B cell (primary cell): ENCODE measurements at regions not wholly inside any gene's neighbourhood (a gene's known extent, or its start where the extent isn't known, plus 50 kb on each side); places are given as distances from the start of the nearest gene placed in this dataset.
"Not testable (repeated sequence)": the region's sequence is repeated elsewhere in the genome, so short reads cannot be mapped to it uniquely, and the experiment has no call there.

Experiments
- ATAC-seq: fragments of 200-7000 bp; cut with Tn5 transposase; one replicate; pipeline ENCODE4 v1.10.0; 2021; ENCODE audit warnings: low read depth, mild to moderate bottlenecking, moderate number of reproducible peaks, moderate library complexity
- CTCF ChIA-PET: fragments of 350-600 bp; sonication (Branson Sonifier 250); formaldehyde crosslinking; loops from one replicate; lab custom pipeline; 2021; ENCODE audit warnings: antibody characterized with exemption, inconsistent platforms; lab: Charles Lee
- POLR2A ChIA-PET: fragments of 350-600 bp; sonication (Branson Sonifier 250); formaldehyde crosslinking; loops from one replicate; lab custom pipeline; 2021; ENCODE audit warnings: antibody characterized with exemption; lab: Charles Lee
- DNase-seq: peaks from one replicate; pipeline ENCODE4 v3.0.0; 2013
- H2AFZ ChIP-seq: 2 replicates; pipeline ENCODE4 v1.6.1; 2012; ENCODE audit warnings: mild to moderate bottlenecking, low read depth, low read length; ENCODE audit not compliant: insufficient read depth, poor library complexity, severe bottlenecking
- H3K27ac ChIP-seq, 2 donors: 1 replicate in 1 of 2; 2 replicates in 1 of 2; pipeline ENCODE4 v1.5.1; 2012 to 2013; ENCODE audit warnings: low read length in 2 of 2, mild to moderate bottlenecking in 2 of 2, moderate library complexity in 1 of 2
- H3K27me3 ChIP-seq, 4 experiments: fragments of 200-600 bp in 1 of 4; sonication (generic) in 1 of 4; replicated peaks in 1 of 4; 1 replicate in 2 of 4; 2 replicates in 2 of 4; pipeline versions ENCODE4 v1.6.1 to v1.7.0; 2013 to 2016; ENCODE audit warnings: low read length in 3 of 4, mild to moderate bottlenecking in 2 of 4, mixed read lengths in 1 of 4, moderate library complexity in 1 of 4; ENCODE audit not compliant: insufficient read depth in 4 of 4, control insufficient read depth in 3 of 4; ENCODE audit errors: control extremely low read depth in 1 of 4
- H3K36me3 ChIP-seq, 2 experiments: replicated peaks in 1 of 2; 1 replicate in 1 of 2; 2 replicates in 1 of 2; pipeline versions ENCODE4 v1.6.1 to v1.7.1; 2013; ENCODE audit warnings: low read length in 1 of 2; ENCODE audit not compliant: insufficient read depth in 2 of 2, control insufficient read depth in 1 of 2; ENCODE audit errors: control extremely low read depth in 1 of 2, extremely low read depth in 1 of 2
- H3K4me1 ChIP-seq, 2 donors: fragments of 200-600 bp in 1 of 2; sonication (generic) in 1 of 2; 1 replicate in 1 of 2; 2 replicates in 1 of 2; pipeline versions ENCODE4 v1.5.1 to v1.6.1; 2013 to 2017; ENCODE audit warnings: low read length in 2 of 2; ENCODE audit not compliant: control insufficient read depth in 2 of 2, insufficient read depth in 2 of 2
- H3K4me2 ChIP-seq: replicated peaks from 2 replicates; pipeline ENCODE3; 2012; ENCODE audit warnings: mild to moderate bottlenecking, low read depth, low read length; ENCODE audit not compliant: poor library complexity, severe bottlenecking
- H3K4me3 ChIP-seq, 5 experiments: fragments of 200-600 bp in 1 of 5; sonication (generic) in 1 of 5; 1 replicate in 3 of 5; 2 replicates in 2 of 5; pipeline versions ENCODE4 v1.5.1 to v1.7.0; 2011 to 2016; ENCODE audit warnings: low read length in 4 of 5, mild to moderate bottlenecking in 4 of 5, low read depth in 2 of 5, control low read depth in 1 of 5, moderate library complexity in 1 of 5; ENCODE audit not compliant: insufficient read depth in 1 of 5; ENCODE audit errors: control extremely low read depth in 1 of 5, extremely low read depth in 1 of 5
- H3K79me2 ChIP-seq: fragments of 200-600 bp; sonication (generic); one replicate; pipeline ENCODE4 v1.6.0; 2016; ENCODE audit warnings: low read length; ENCODE audit not compliant: control insufficient read depth, insufficient read depth
- H3K9ac ChIP-seq: fragments of 200-600 bp; sonication (generic); 2 replicates; pipeline ENCODE4 v1.6.1; 2017; ENCODE audit warnings: mild to moderate bottlenecking, low read length, moderate library complexity
- H3K9me3 ChIP-seq, 3 donors: one replicate each; pipeline versions ENCODE4 v1.6.1 to v1.7.1; 2013; ENCODE audit warnings: low read length in 2 of 3; ENCODE audit not compliant: control insufficient read depth in 2 of 3, insufficient read depth in 1 of 3; ENCODE audit errors: control extremely low read depth in 1 of 3
- H4K20me1 ChIP-seq: 2 replicates; pipeline ENCODE4 v1.6.0; 2012; ENCODE audit warnings: mild to moderate bottlenecking, low read length; ENCODE audit not compliant: insufficient read depth, control insufficient read depth, poor library complexity, severe bottlenecking
- H3K27ac Mint-ChIP-seq: one replicate; pipeline ENCODE4 v1.8.0; 2021; ENCODE audit warnings: mixed read lengths
- H3K27me3 Mint-ChIP-seq: one replicate; pipeline ENCODE4 v1.8.0; 2021; ENCODE audit warnings: mixed read lengths
- H3K4me1 Mint-ChIP-seq: one replicate; pipeline ENCODE4 v1.8.0; 2021; ENCODE audit warnings: mixed read lengths
- H3K4me3 Mint-ChIP-seq: one replicate; pipeline ENCODE4 v1.8.0; 2021; ENCODE audit warnings: mixed read lengths
- H3K9me3 Mint-ChIP-seq: one replicate; pipeline ENCODE4 v1.8.0; 2022; ENCODE audit warnings: mixed read lengths; ENCODE audit not compliant: insufficient read depth
- CTCF ChIP-seq: fragments of 200-600 bp; IDR thresholded peaks from one replicate; pipeline ENCODE4 v1.8.0; 2022; ENCODE audit warnings: antibody characterized with exemption, mild to moderate bottlenecking
- EZH2 ChIP-seq: IDR thresholded peaks from 2 replicates; pipeline ENCODE4 v1.6.1; 2012; ENCODE audit warnings: borderline replicate concordance, low read depth, mild to moderate bottlenecking, moderate library complexity, low read length; ENCODE audit not compliant: insufficient read depth, poor library complexity, severe bottlenecking
- WGBS: methylation state at CpG from one replicate; pipeline ENCODE4 v1.1.5; 2013; ENCODE audit warnings: missing lambda C conversion rate; ENCODE audit not compliant: insufficient coverage; 5-methylcytosine and 5-hydroxymethylcytosine counted together
- intact Hi-C: fragments of 100-400 bp; cut with micrococcal nuclease; formaldehyde crosslinking; loops from one replicate; pipeline ENCODE4 v1.10.0; 2022

- Histone ChIP-seq H4K20me1 (no peaks in the 10 kb centered on the region), H3K9ac (no peak overlapping the region), H2AFZ (no peak overlapping the region), H3K4me2 (no peak overlapping the region), H3K4me1 (no peaks in the 10 kb centered on the region), H3K9me3 (no peaks in the 10 kb centered on the region), H3K27me3 (no peaks in the 10 kb centered on the region), H3K36me3 (no peaks in the 10 kb centered on the region), H3K27ac (no peak overlapping the region), H3K79me2 (no peaks in the 10 kb centered on the region), H3K4me3 (no peak overlapping the region)
- no CpG with 5 or more reads among the region's 3 CpGs for WGBS
- Mint-ChIP-seq H3K4me1 (no peaks in the 10 kb centered on the region), H3K27me3 (no peaks in the 10 kb centered on the region), H3K9me3 (no peaks in the 10 kb centered on the region), H3K4me3 (no peak overlapping the region), H3K27ac (no peak overlapping the region)
- TF ChIP-seq EZH2 (no peak), CTCF (no peak)
- no peak for DNase-seq
- ChIA-PET POLR2A (no interaction called here), CTCF (no interaction called here)
- ATAC-seq, result no peak
- intact Hi-C loops, result no loop called here
These were observed 265.3 kb upstream of the POU1F1 start for GRCh38 chr3:87541723-87542122.

GRCh38 chr3:87538722-87539121 is 262.3 kb upstream of the POU1F1 start:
- DNase-seq, H3K27me3 Mint-ChIP-seq, ATAC-seq, CTCF ChIA-PET, intact Hi-C loops, H3K27ac ChIP-seq, H3K9me3 ChIP-seq, H4K20me1 ChIP-seq, H3K9me3 Mint-ChIP-seq, H3K4me1 ChIP-seq, H3K36me3 ChIP-seq, H2AFZ ChIP-seq, H3K9ac ChIP-seq, H3K4me2 ChIP-seq, H3K4me3 Mint-ChIP-seq, POLR2A ChIA-PET, H3K79me2 ChIP-seq, H3K27ac Mint-ChIP-seq, H3K4me3 ChIP-seq, H3K27me3 ChIP-seq, H3K4me1 Mint-ChIP-seq: not testable (repeated sequence)
- 94% methylated on average over 3 of the region's 5 CpGs for WGBS
